ENCODE measurements at regions not wholly inside any gene's neighbourhood (a gene's known extent, or its start where the extent isn't known, plus 50 kb on each side); places are given as distances from the start of the nearest gene placed in this dataset.
"Not testable (repeated sequence)": the region's sequence is repeated elsewhere in the genome, so short reads cannot be mapped to it uniquely, and the experiment has no call there.

GRCh38 chr5:106258591-106259125 lies 1412.1 kb downstream of the EFNA5 start:
- CTCF ChIA-PET, result no interaction called here
- H3K4me3 ChIP-seq (ENCODE audit: low read length), result no peak overlapping the region
- Mint-ChIP-seq H3K4me1 (no peaks in the 10 kb centered on the region), H3K27me3 (no peaks in the 10 kb centered on the region), H3K9me3 (peaks cover 0 to 6% (median 3%) of the 10 kb centered on the region in 5 donors), H3K36me3 (no peaks in the 10 kb centered on the region), H3K27ac (no peak overlapping the region), H3K4me3 (no peak overlapping the region)
- POLR2A ChIA-PET, result no interaction called here
- no peaks in the 10 kb centered on the region for H3K36me3 ChIP-seq (ENCODE audit: insufficient read depth, low read length)
- no peaks in the 10 kb centered on the region for H3K4me1 ChIP-seq (ENCODE audit: insufficient read depth, low read length)
- H3K9me3 ChIP-seq (ENCODE audit: low read length), result no peaks in the 10 kb centered on the region
- H3K27me3 ChIP-seq (ENCODE audit: insufficient read depth, low read length, poor library complexity, severe bottlenecking), result no peaks in the 10 kb centered on the region
- H3K27ac ChIP-seq (ENCODE audit: low read depth, low read length), result no peak overlapping the region
- DNase-seq, result no peak

- Histone ChIP-seq H3K9me3 (ENCODE audit: low read length) (no peaks in the 10 kb centered on the region), H3K27me3 (ENCODE audit: insufficient read depth, low read length, poor library complexity, severe bottlenecking) (no peaks in the 10 kb centered on the region), H3K4me3 (ENCODE audit: low read length) (no peak overlapping the region), H3K4me1 (ENCODE audit: insufficient read depth, low read length) (no peaks in the 10 kb centered on the region), H3K36me3 (ENCODE audit: insufficient read depth, low read length) (no peaks in the 10 kb centered on the region), H3K27ac (ENCODE audit: low read depth, low read length) (no peak overlapping the region)
- H3K4me1 Mint-ChIP-seq, result no peaks in the 10 kb centered on the region
- ChIA-PET POLR2A (no interaction called here), CTCF (no interaction called here)
- H3K27me3 Mint-ChIP-seq, result no peaks in the 10 kb centered on the region
- no peak for DNase-seq
- peaks cover 1 to 11% (median 6%) of the 10 kb centered on the region in 5 donors for H3K9me3 Mint-ChIP-seq
- H3K36me3 Mint-ChIP-seq, result no peaks in the 10 kb centered on the region
- no peak overlapping the region for H3K4me3 Mint-ChIP-seq
- no peak overlapping the region for H3K27ac Mint-ChIP-seq
Observed at GRCh38 chr5:106254784-106255183, 1416.0 kb downstream of the EFNA5 start.

GRCh38 chr5:106246044-106246745 lies 1424.5 kb downstream of the EFNA5 start:
- H3K9me3 Mint-ChIP-seq, result peaks cover 8 to 13% (median 10%) of the 10 kb centered on the region in 5 donors
- H3K36me3 ChIP-seq (ENCODE audit: insufficient read depth, low read length); CTCF ChIA-PET; H3K27ac Mint-ChIP-seq; H3K4me3 Mint-ChIP-seq; H3K27me3 Mint-ChIP-seq; H3K9me3 ChIP-seq (ENCODE audit: low read length); POLR2A ChIA-PET; DNase-seq; H3K4me1 Mint-ChIP-seq; H3K27me3 ChIP-seq (ENCODE audit: insufficient read depth, low read length, poor library complexity, severe bottlenecking); H3K27ac ChIP-seq (ENCODE audit: low read depth, low read length); H3K4me1 ChIP-seq (ENCODE audit: insufficient read depth, low read length); H3K4me3 ChIP-seq (ENCODE audit: low read length); H3K36me3 Mint-ChIP-seq: not testable (repeated sequence)

GRCh38 chr5:106241409-106241808 lies 1429.3 kb downstream of the EFNA5 start:
- peaks cover 3 to 10% (median 5%) of the 10 kb centered on the region in 5 donors for H3K9me3 Mint-ChIP-seq
- no peak overlapping the region for H3K4me3 Mint-ChIP-seq
- no peaks in the 10 kb centered on the region for H3K4me1 Mint-ChIP-seq
- no peak overlapping the region for H3K27ac Mint-ChIP-seq
- Histone ChIP-seq H3K9me3 (ENCODE audit: low read length) (no peaks in the 10 kb centered on the region), H3K27ac (ENCODE audit: low read depth, low read length) (no peak overlapping the region), H3K27me3 (ENCODE audit: insufficient read depth, low read length, poor library complexity, severe bottlenecking) (no peaks in the 10 kb centered on the region), H3K4me3 (ENCODE audit: low read length) (no peak overlapping the region), H3K4me1 (ENCODE audit: insufficient read depth, low read length) (no peaks in the 10 kb centered on the region), H3K36me3 (ENCODE audit: insufficient read depth, low read length) (no peaks in the 10 kb centered on the region)
- ChIA-PET CTCF (no interaction called here), POLR2A (no interaction called here)
- DNase-seq, result no peak
- peaks cover 0 to 2% (median 0%) of the 10 kb centered on the region in 3 donors for H3K36me3 Mint-ChIP-seq
- H3K27me3 Mint-ChIP-seq, result no peaks in the 10 kb centered on the region

- H3K27me3 Mint-ChIP-seq, result no peaks in the 10 kb centered on the region
- CTCF ChIA-PET, result no interaction called here
Observed at GRCh38 chr5:106205916-106206571, 1464.7 kb downstream of the EFNA5 start.

GRCh38 chr5:106202035-106202434 lies 1468.7 kb downstream of the EFNA5 start:
- H3K4me1 ChIP-seq (ENCODE audit: insufficient read depth, low read length), result no peaks in the 10 kb centered on the region
- no peaks in the 10 kb centered on the region for H3K4me1 Mint-ChIP-seq
- ChIA-PET POLR2A (no interaction called here), CTCF (no interaction called here)
- no peaks in the 10 kb centered on the region for H3K36me3 ChIP-seq (ENCODE audit: insufficient read depth, low read length)
- H3K36me3 Mint-ChIP-seq, result no peaks in the 10 kb centered on the region
- H3K27ac Mint-ChIP-seq, result no peak overlapping the region
- peaks cover 0 to 30% (median 5%) of the 10 kb centered on the region in 5 donors for H3K9me3 Mint-ChIP-seq
- no peak for DNase-seq
- H3K27me3 ChIP-seq (ENCODE audit: insufficient read depth, low read length, poor library complexity, severe bottlenecking), result no peaks in the 10 kb centered on the region
- H3K9me3 ChIP-seq (ENCODE audit: low read length), result no peaks in the 10 kb centered on the region
- no peak overlapping the region for H3K4me3 ChIP-seq (ENCODE audit: low read length)
- no peak overlapping the region for H3K27ac ChIP-seq (ENCODE audit: low read depth, low read length)
- no peaks in the 10 kb centered on the region for H3K27me3 Mint-ChIP-seq
- H3K4me3 Mint-ChIP-seq, result no peak overlapping the region

More at GRCh38 chr5:106205916-106206571, 1464.7 kb downstream of the EFNA5 start:
- H3K27ac ChIP-seq (ENCODE audit: low read depth, low read length), result no peak overlapping the region
- no peaks in the 10 kb centered on the region for H3K4me1 Mint-ChIP-seq
- no peak overlapping the region for H3K4me3 ChIP-seq (ENCODE audit: low read length)
- H3K36me3 Mint-ChIP-seq, result no peaks in the 10 kb centered on the region
- no peaks in the 10 kb centered on the region for H3K4me1 ChIP-seq (ENCODE audit: insufficient read depth, low read length)
- peaks cover 0 to 27% (median 6%) of the 10 kb centered on the region in 5 donors for H3K9me3 Mint-ChIP-seq
- no peak overlapping the region for H3K27ac Mint-ChIP-seq
- POLR2A ChIA-PET, result no interaction called here
- no peaks in the 10 kb centered on the region for H3K9me3 ChIP-seq (ENCODE audit: low read length)
- no peak overlapping the region for H3K4me3 Mint-ChIP-seq
- H3K27me3 ChIP-seq (ENCODE audit: insufficient read depth, low read length, poor library complexity, severe bottlenecking), result no peaks in the 10 kb centered on the region
- no peak for DNase-seq
- no peaks in the 10 kb centered on the region for H3K36me3 ChIP-seq (ENCODE audit: insufficient read depth, low read length)

- H3K4me3 ChIP-seq (ENCODE audit: low read length), result no peak overlapping the region
- H3K4me3 Mint-ChIP-seq, result no peak overlapping the region
- H3K27ac Mint-ChIP-seq, result no peak overlapping the region
- H3K36me3 ChIP-seq (ENCODE audit: insufficient read depth, low read length), result no peaks in the 10 kb centered on the region
- H3K4me1 ChIP-seq (ENCODE audit: insufficient read depth, low read length), result no peaks in the 10 kb centered on the region
- no peaks in the 10 kb centered on the region for H3K9me3 ChIP-seq (ENCODE audit: low read length)
- no peak overlapping the region for H3K27ac ChIP-seq (ENCODE audit: low read depth, low read length)
- H3K27me3 Mint-ChIP-seq, result no peaks in the 10 kb centered on the region
- no peaks in the 10 kb centered on the region for H3K27me3 ChIP-seq (ENCODE audit: insufficient read depth, low read length, poor library complexity, severe bottlenecking)
- H3K4me1 Mint-ChIP-seq, result no peaks in the 10 kb centered on the region
- CTCF ChIA-PET, result no interaction called here
- POLR2A ChIA-PET, result no interaction called here
- no peaks in the 10 kb centered on the region for H3K36me3 Mint-ChIP-seq
- no peak for DNase-seq
- H3K9me3 Mint-ChIP-seq, result peaks cover 2 to 41% (median 5%) of the 10 kb centered on the region in 5 donors
Observed at GRCh38 chr5:106200971-106201370, 1469.8 kb downstream of the EFNA5 start.

- DNase-seq, result no peak
- no peaks in the 10 kb centered on the region for H3K27me3 Mint-ChIP-seq
- H3K4me1 ChIP-seq (ENCODE audit: insufficient read depth, low read length), result no peaks in the 10 kb centered on the region
- no peaks in the 10 kb centered on the region for H3K36me3 ChIP-seq (ENCODE audit: insufficient read depth, low read length)
- H3K9me3 Mint-ChIP-seq, result peaks cover 0 to 26% (median 2%) of the 10 kb centered on the region in 5 donors
- H3K4me3 ChIP-seq (ENCODE audit: low read length), result no peak overlapping the region
- no peak overlapping the region for H3K27ac Mint-ChIP-seq
- H3K27me3 ChIP-seq (ENCODE audit: insufficient read depth, low read length, poor library complexity, severe bottlenecking), result no peaks in the 10 kb centered on the region
- CTCF ChIA-PET, result no interaction called here
- POLR2A ChIA-PET, result no interaction called here
- H3K4me3 Mint-ChIP-seq, result no peak overlapping the region
- no peaks in the 10 kb centered on the region for H3K9me3 ChIP-seq (ENCODE audit: low read length)
- no peaks in the 10 kb centered on the region for H3K36me3 Mint-ChIP-seq
- H3K27ac ChIP-seq (ENCODE audit: low read depth, low read length), result no peak overlapping the region
- no peaks in the 10 kb centered on the region for H3K4me1 Mint-ChIP-seq
Observed at GRCh38 chr5:106195679-106196474, 1474.9 kb downstream of the EFNA5 start.

Measured in CD8-positive, alpha-beta memory T cell (primary cell).